ENCODE measurements at regions not wholly inside any gene's neighbourhood (a gene's known extent, or its start where the extent isn't known, plus 50 kb on each side); places are given as distances from the start of the nearest gene placed in this dataset.

DNA sequence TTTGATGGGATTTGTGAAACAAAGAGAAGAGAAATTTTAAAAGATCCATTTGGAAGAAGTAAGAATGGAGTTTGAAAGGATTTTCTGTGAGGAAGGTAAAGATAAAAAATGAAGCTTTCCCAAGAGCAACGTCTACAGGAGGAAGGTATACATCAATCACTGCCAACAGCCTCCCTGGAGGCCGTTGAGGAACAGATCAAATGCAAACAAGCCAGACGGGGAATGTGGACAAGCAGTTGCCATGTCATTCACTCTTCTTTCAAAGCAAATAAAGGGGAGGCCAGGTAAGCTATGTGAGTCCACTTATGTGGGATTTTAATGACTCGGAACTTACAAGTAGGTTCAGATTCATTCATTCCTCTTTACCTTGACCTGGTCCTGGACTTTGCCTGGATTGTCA is 1020.5 kb upstream of the AGA start:
- no peaks in the 10 kb centered on the region for H4K20me1 ChIP-seq (ENCODE audit: insufficient read depth, low read length)
- no peaks in the 10 kb centered on the region for H3K36me3 ChIP-seq (replicated peaks in 1 of 2; ENCODE audit: control insufficient read depth in 1 of 2, insufficient read depth in 2 of 2, low read length in 2 of 2)
- no peaks in the 10 kb centered on the region for H3K27me3 Mint-ChIP-seq (ENCODE audit: low read depth in 3 of 3)
- no peaks in the 10 kb centered on the region for H3K27me3 ChIP-seq (ENCODE audit: control insufficient read depth in 2 of 2, insufficient read depth in 2 of 2, low read length in 2 of 2)
- no peak overlapping the region for H3K4me2 ChIP-seq (replicated peaks; ENCODE audit: extremely low read depth, low read length, poor library complexity, severe bottlenecking)
- intact Hi-C loops (cut with micrococcal nuclease) = no loop called here
- no peak overlapping the region for H3K4me3 ChIP-seq (replicated peaks in 1 of 3; ENCODE audit: low read depth in 2 of 3, low read length in 3 of 3)
- WGBS (ENCODE audit: insufficient coverage) = 43% methylated on average over 3 of the region's 4 CpGs
- peaks cover 0 to 4% (median 0%) of the 10 kb centered on the region in 7 donors for H3K9me3 Mint-ChIP-seq
- no peaks in the 10 kb centered on the region for H3K79me2 ChIP-seq (ENCODE audit: insufficient read depth, low read length)
- peaks cover 0 to 3% of the 10 kb centered on the region in 2 donors for H3K9me3 ChIP-seq (replicated peaks in 1 of 2; ENCODE audit: control insufficient read depth in 1 of 2, insufficient read depth in 1 of 2, low read length in 2 of 2)
- no peak overlapping the region for H2AFZ ChIP-seq (ENCODE audit: insufficient read depth, low read depth, low read length, poor library complexity, severe bottlenecking)
- no peak overlapping the region for H3K4me3 Mint-ChIP-seq
- no peak for DNase-seq
- no peaks in the 10 kb centered on the region for H3K4me1 Mint-ChIP-seq
- H3K4me1 ChIP-seq (ENCODE audit: control insufficient read depth in 1 of 2, insufficient read depth in 2 of 2, low read length in 2 of 2) = no peaks in the 10 kb centered on the region
- no peak overlapping the region for H3K27ac ChIP-seq (ENCODE audit: low read depth in 1 of 2, low read length in 2 of 2)
- no peak for TF ChIP-seq CTCF (IDR thresholded peaks at IDR 0.05)
- H3K27ac Mint-ChIP-seq = no peak overlapping the region
- H3K36me3 Mint-ChIP-seq = no peaks in the 10 kb centered on the region
- no peak overlapping the region for H3K9ac ChIP-seq (ENCODE audit: insufficient read depth, low read length, poor library complexity, severe bottlenecking)

DNA sequence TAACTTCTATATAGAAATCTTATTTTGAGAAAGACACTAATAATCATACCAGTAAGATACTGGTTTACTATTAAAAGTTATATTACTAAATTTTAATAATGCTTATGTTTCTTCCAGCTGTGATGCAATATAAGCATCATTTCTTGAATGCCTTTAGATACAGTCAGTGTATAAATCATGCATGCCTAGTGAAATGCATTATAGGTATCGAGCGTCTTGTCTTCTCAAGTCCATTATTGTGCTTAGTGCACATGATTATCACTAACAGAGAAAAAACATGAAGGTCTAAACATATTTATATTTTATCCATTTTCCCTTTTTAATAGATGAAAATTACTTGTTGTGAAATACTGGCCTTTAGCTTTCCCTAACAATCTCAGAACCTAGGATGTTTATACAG is 1021.5 kb upstream of the AGA start:
- TF ChIP-seq CTCF (IDR thresholded peaks at IDR 0.05) = no peak
- no peak overlapping the region for H3K27ac Mint-ChIP-seq
- Histone ChIP-seq H3K4me1 (ENCODE audit: control insufficient read depth in 1 of 2, insufficient read depth in 2 of 2, low read length in 2 of 2) (no peaks in the 10 kb centered on the region), H3K79me2 (ENCODE audit: insufficient read depth, low read length) (no peaks in the 10 kb centered on the region), H3K36me3 (replicated peaks in 1 of 2; ENCODE audit: control insufficient read depth in 1 of 2, insufficient read depth in 2 of 2, low read length in 2 of 2) (no peaks in the 10 kb centered on the region), H3K9ac (ENCODE audit: insufficient read depth, low read length, poor library complexity, severe bottlenecking) (no peak overlapping the region), H2AFZ (ENCODE audit: insufficient read depth, low read depth, low read length, poor library complexity, severe bottlenecking) (no peak overlapping the region), H4K20me1 (ENCODE audit: insufficient read depth, low read length) (no peaks in the 10 kb centered on the region), H3K9me3 (replicated peaks in 1 of 2; ENCODE audit: control insufficient read depth in 1 of 2, insufficient read depth in 1 of 2, low read length in 2 of 2) (peaks cover 0 to 3% of the 10 kb centered on the region in 2 donors), H3K4me3 (replicated peaks in 1 of 3; ENCODE audit: low read depth in 2 of 3, low read length in 3 of 3) (no peak overlapping the region), H3K27me3 (ENCODE audit: control insufficient read depth in 2 of 2, insufficient read depth in 2 of 2, low read length in 2 of 2) (no peaks in the 10 kb centered on the region), H3K4me2 (replicated peaks; ENCODE audit: extremely low read depth, low read length, poor library complexity, severe bottlenecking) (no peak overlapping the region), H3K27ac (ENCODE audit: low read depth in 1 of 2, low read length in 2 of 2) (no peak overlapping the region)
- no CpG with 5 or more reads among the region's 2 CpGs for WGBS (ENCODE audit: insufficient coverage)
- H3K27me3 Mint-ChIP-seq (ENCODE audit: low read depth in 3 of 3) = no peaks in the 10 kb centered on the region
- no peaks in the 10 kb centered on the region for H3K4me1 Mint-ChIP-seq
- H3K36me3 Mint-ChIP-seq = no peaks in the 10 kb centered on the region
- H3K9me3 Mint-ChIP-seq = peaks cover 0 to 4% (median 0%) of the 10 kb centered on the region in 7 donors
- intact Hi-C loops (cut with micrococcal nuclease) = no loop called here
- no peak overlapping the region for H3K4me3 Mint-ChIP-seq
- DNase-seq = no peak

Data from CD14-positive monocyte (primary cell).